HCT116 (cell line): ENCODE measurements at regions not wholly inside any gene's neighbourhood (a gene's known extent, or its start where the extent isn't known, plus 50 kb on each side); places are given as distances from the start of the nearest gene placed in this dataset.

Source experiments
- ATAC-seq: fragments of 200-7000 bp; cut with Tn5 transposase; 2 replicates; pipeline ENCODE4 v1.9.1; 2020; ENCODE audit warnings: mild to moderate bottlenecking, moderate library complexity
- BruUV-seq: library from RNA; stranded (reverse); fragments of 400-500 nt; replicated peaks from 2 replicates; lab custom pipeline; 2021; lab: Mats Ljungman, UMichigan
- CTCF ChIA-PET: fragments of 300-600 bp; sonication (Branson Sonifier 250); formaldehyde crosslinking; loops from one replicate; lab custom pipeline; 2021; ENCODE audit warnings: antibody characterized with exemption; lab: Charles Lee
- POLR2A ChIA-PET: fragments of 300-600, 350-600 bp; sonication (Branson Sonifier 250); formaldehyde crosslinking; loops from one replicate; lab custom pipeline; 2021; ENCODE audit warnings: antibody characterized with exemption; lab: Charles Lee
- RAD21 ChIA-PET, 2 experiments: fragments of 300-600 bp; sonication (Branson Sonifier 250); formaldehyde crosslinking; loops; one replicate each; lab custom pipeline; 2023; ENCODE audit warnings: low total read pairs in 2 of 2; ENCODE audit not compliant: uncharacterized antibody in 2 of 2, unreplicated experiment in 2 of 2, low non-redundant PET in 1 of 2; lab: Charles Lee
- DNase-seq: peaks from one replicate; pipeline ENCODE4 v3.0.0-alpha.2; 2010; ENCODE audit warnings: low read depth, low spot score
- H2AFZ ChIP-seq: fragments of 200-600 bp; shearing (Covaris generic), sonication (generic); 2 replicates; pipeline ENCODE4 v1.6.1; 2017; ENCODE audit warnings: low read depth, mixed run types, mixed read lengths, antibody characterized with exemption, low read length; ENCODE audit not compliant: poor library complexity, severe bottlenecking
- H3K27ac ChIP-seq: 2 replicates; pipeline ENCODE4 v1.5.1; 2012; ENCODE audit warnings: low read depth, low read length
- H3K27me3 ChIP-seq: fragments of 200-600 bp; sonication (generic); 2 replicates; pipeline ENCODE4 v1.6.1; 2016; ENCODE audit warnings: mixed run types, low read length, mixed read lengths; ENCODE audit not compliant: insufficient read depth
- H3K36me3 ChIP-seq, 2 experiments: fragments of 200-500 bp in 1 of 2; fragments of 200-600 bp in 1 of 2; sonication (Bioruptor generic) in 1 of 2; sonication (generic) in 1 of 2; 2 replicates each; pipeline versions ENCODE4 v1.5.1 to v1.6.1; 2014 to 2016; ENCODE audit warnings: low read length in 2 of 2, inconsistent platforms in 1 of 2, mixed read lengths in 1 of 2, mixed run types in 1 of 2; ENCODE audit not compliant: insufficient read depth in 2 of 2, control insufficient read depth in 1 of 2
- H3K4me1 ChIP-seq, 2 experiments: fragments of 200-600 bp in 1 of 2; sonication (generic) in 1 of 2; 2 replicates each; pipeline versions ENCODE4 v1.5.1 to v1.6.1; 2012 to 2017; ENCODE audit warnings: low read length in 2 of 2, inconsistent platforms in 1 of 2, mild to moderate bottlenecking in 1 of 2, mixed read lengths in 1 of 2, mixed run types in 1 of 2, moderate library complexity in 1 of 2; ENCODE audit not compliant: insufficient read depth in 2 of 2, control insufficient read depth in 1 of 2
- H3K4me2 ChIP-seq: fragments of 200-600 bp; sonication (generic); 2 replicates; pipeline ENCODE4 v1.6.1; 2017; ENCODE audit warnings: mixed run types, low read length, mixed read lengths
- H3K4me3 ChIP-seq, 2 experiments: fragments of 200-600 bp in 1 of 2; sonication (generic) in 1 of 2; replicated peaks in 1 of 2; 2 replicates each; pipeline ENCODE4 v1.5.1; 2011 to 2016; ENCODE audit warnings: low read length in 2 of 2, control low read depth in 1 of 2, low read depth in 1 of 2, mild to moderate bottlenecking in 1 of 2, mixed read lengths in 1 of 2, mixed run types in 1 of 2
- H3K79me2 ChIP-seq: fragments of 200-600 bp; sonication (generic); 2 replicates; pipeline ENCODE4 v1.6.1; 2017; ENCODE audit warnings: mild to moderate bottlenecking, mixed run types, low read length, moderate library complexity, mixed read lengths; ENCODE audit not compliant: insufficient read depth
- H3K9ac ChIP-seq: fragments of 200-600 bp; sonication (generic); 2 replicates; pipeline ENCODE4 v1.6.1; 2016; ENCODE audit warnings: low read length, mixed read lengths
- H3K9me2 ChIP-seq: fragments of 200-600 bp; sonication (generic), shearing (Covaris generic); 2 replicates; pipeline ENCODE4 v1.6.1; 2017; ENCODE audit warnings: mixed run types, mild to moderate bottlenecking, moderate library complexity; ENCODE audit not compliant: insufficient read depth
- H3K9me3 ChIP-seq, 2 experiments: fragments of 200-500 bp in 1 of 2; fragments of 200-600 bp in 1 of 2; sonication (Bioruptor generic) in 1 of 2; sonication (generic) in 1 of 2; 2 replicates each; pipeline ENCODE4 v1.6.1; 2014 to 2017; ENCODE audit warnings: low read length in 2 of 2, mixed read lengths in 2 of 2, inconsistent platforms in 1 of 2, low read depth in 1 of 2, mild to moderate bottlenecking in 1 of 2, mixed run types in 1 of 2, moderate library complexity in 1 of 2; ENCODE audit not compliant: control insufficient read depth in 1 of 2, insufficient read depth in 1 of 2
- H4K20me1 ChIP-seq: fragments of 200-600 bp; sonication (generic), shearing (Covaris generic); 2 replicates; pipeline ENCODE4 v1.6.1; 2017; ENCODE audit warnings: mixed run types, mild to moderate bottlenecking, moderate library complexity; ENCODE audit not compliant: insufficient read depth
- CEBPB ChIP-seq: IDR thresholded peaks from 2 replicates; pipeline ENCODE4 v1.6.1; 2012; ENCODE audit warnings: low read depth
- CTCF ChIP-seq, 3 experiments: fragments of 200-600 bp in 1 of 3; sonication (generic) in 1 of 3; IDR thresholded peaks in 2 of 3; conservative IDR thresholded peaks in 1 of 3; 2 replicates each; pipeline ENCODE4 v1.5.1; 2012 to 2017; ENCODE audit warnings: low read depth in 2 of 3, low read length in 2 of 3, antibody characterized with exemption in 1 of 3, borderline replicate concordance in 1 of 3, control low read depth in 1 of 3, mild to moderate bottlenecking in 1 of 3, mixed read lengths in 1 of 3, mixed run types in 1 of 3, moderate library complexity in 1 of 3; ENCODE audit not compliant: insufficient read depth in 1 of 3
- EGR1 ChIP-seq: IDR thresholded peaks from 2 replicates; pipeline ENCODE4 v1.6.1; 2012; ENCODE audit warnings: low read depth
- EZH2phosphoT487 ChIP-seq: fragments of 200-600 bp; IDR thresholded peaks from 2 replicates; pipeline ENCODE4 v1.6.1; 2018; ENCODE audit warnings: antibody characterized with exemption, borderline replicate concordance
- JUND ChIP-seq: IDR thresholded peaks from 2 replicates; pipeline ENCODE4 v1.6.1; 2012
- MAX ChIP-seq: IDR thresholded peaks from 2 replicates; pipeline ENCODE4 v1.6.1; 2012
- POLR2AphosphoS5 ChIP-seq: IDR thresholded peaks from 2 replicates; pipeline ENCODE4 v1.6.1; 2011; ENCODE audit warnings: mild to moderate bottlenecking, low read depth, low read length, moderate library complexity
- REST ChIP-seq: IDR thresholded peaks from 2 replicates; pipeline ENCODE4 v1.6.1; 2012; ENCODE audit warnings: low read depth
- ZFX ChIP-seq: fragments of 450-650 bp; IDR thresholded peaks from 2 replicates; pipeline ENCODE4 v1.6.1; 2017
- ZNF274 ChIP-seq: fragments of 200-500 bp; sonication (Bioruptor generic); IDR thresholded peaks from 2 replicates; pipeline ENCODE4 v1.6.1; 2014; ENCODE audit warnings: mild to moderate bottlenecking, low read depth, low read length, inconsistent platforms
- intact Hi-C: fragments of 100-400 bp; cut with micrococcal nuclease; formaldehyde crosslinking; loops from 2 replicates; pipeline ENCODE4 v1.10.0; 2022

GRCh38 chr3:110677506-110677905 lies 394.1 kb upstream of the NECTIN3 start (continued):
- TF ChIP-seq CEBPB = no peak
- TF ChIP-seq ZNF274 = no peak
- TF ChIP-seq MAX = no peak
- no peak for TF ChIP-seq EGR1
- no peak for TF ChIP-seq JUND
- TF ChIP-seq CTCF (IDR thresholded peaks at IDR 0.05 in 2 of 3, conservative IDR thresholded peaks at IDR 0.05 in 1 of 3; ENCODE audit: borderline replicate concordance in 1 of 3, insufficient read depth in 1 of 3, low read depth in 2 of 3, low read length in 2 of 3) = no peak
- no peak for TF ChIP-seq REST

GRCh38 chr3:110679285-110679684 lies 392.3 kb upstream of the NECTIN3 start:
- Histone ChIP-seq H3K9me3 (no peaks in the 10 kb centered on the region), H3K4me2 (no peak overlapping the region), H3K4me1 (no peaks in the 10 kb centered on the region), H3K4me3 (no peak overlapping the region), H3K9me2 (no peaks in the 10 kb centered on the region), H3K9ac (no peak overlapping the region), H4K20me1 (no peaks in the 10 kb centered on the region), H3K79me2 (no peaks in the 10 kb centered on the region), H2AFZ (no peak overlapping the region), H3K27me3 (no peaks in the 10 kb centered on the region), H3K36me3 (no peaks in the 10 kb centered on the region), H3K27ac (no peak overlapping the region)
- no peak for DNase-seq
- POLR2A ChIA-PET = no interaction called here
- no peak for TF ChIP-seq EZH2phosphoT487
- TF ChIP-seq POLR2AphosphoS5 = no peak
- TF ChIP-seq ZFX = no peak
- CTCF ChIA-PET = no interaction called here
- intact Hi-C loops = no loop called here
- RAD21 ChIA-PET = no interaction called here
- ATAC-seq = no peak
- BruUV-seq = no TSS peak
